Stomach smooth muscle (tissue), 2 donors: ENCODE measurements at regions not wholly inside any gene's neighbourhood (a gene's known extent, or its start where the extent isn't known, plus 50 kb on each side); places are given as distances from the start of the nearest gene placed in this dataset.
A peak's percentile ranks its signal among the peaks of the same experiment; 100 is the strongest.

ENCODE experiments used
- H3K27ac ChIP-seq: one replicate; pipeline ENCODE4 v1.7.0; 2013; ENCODE audit warnings: mild to moderate bottlenecking, low read length, inconsistent platforms
- H3K27me3 ChIP-seq, 2 donors: one replicate each; pipeline ENCODE4 v1.7.0; 2013; ENCODE audit warnings: low read length in 2 of 2; ENCODE audit not compliant: insufficient read depth in 2 of 2, control insufficient read depth in 1 of 2
- H3K36me3 ChIP-seq, 2 donors: one replicate each; pipeline ENCODE4 v1.7.0; 2013; ENCODE audit warnings: low read length in 2 of 2; ENCODE audit not compliant: control insufficient read depth in 2 of 2, insufficient read depth in 2 of 2
- H3K4me1 ChIP-seq: one replicate; pipeline ENCODE4 v1.7.0; 2013; ENCODE audit warnings: low read length; ENCODE audit not compliant: control insufficient read depth, insufficient read depth
- H3K4me3 ChIP-seq, 2 donors: one replicate each; pipeline ENCODE4 v1.7.0; 2013; ENCODE audit warnings: low read length in 2 of 2
- H3K9ac ChIP-seq, 2 donors: one replicate each; pipeline ENCODE4 v1.7.0; 2013; ENCODE audit warnings: low read length in 2 of 2, mild to moderate bottlenecking in 1 of 2
- H3K9me3 ChIP-seq, 2 donors: one replicate each; pipeline ENCODE4 v1.7.0; 2013; ENCODE audit warnings: low read length in 2 of 2; ENCODE audit not compliant: control insufficient read depth in 2 of 2
- donor health status: healthy.
- donor health status: Pancreatic carcinoma.

GRCh38 chr1:67618285-67619018, 66.5 kb upstream of the GADD45A start:
- Histone ChIP-seq H3K36me3 (no peaks in the 10 kb centered on the region), H3K9ac (no peak overlapping the region), H3K9me3 (no peaks in the 10 kb centered on the region), H3K27ac (peak overlapping the region; percentile 58), H3K4me1 (peaks cover 6% of the 10 kb centered on the region), H3K4me3 (peak overlapping the region in 1 of 2 donors; percentile 52), H3K27me3 (no peaks in the 10 kb centered on the region)

- peak overlapping the region; percentile 58 for H3K27ac ChIP-seq
- H3K9ac ChIP-seq, result no peak overlapping the region
- H3K9me3 ChIP-seq, result no peaks in the 10 kb centered on the region
- H3K36me3 ChIP-seq, result no peaks in the 10 kb centered on the region
- H3K4me3 ChIP-seq, result no peak overlapping the region
- H3K4me1 ChIP-seq, result peaks cover 6% of the 10 kb centered on the region
- H3K27me3 ChIP-seq, result no peaks in the 10 kb centered on the region
Measured at GRCh38 chr1:67619080-67619479, 65.9 kb upstream of the GADD45A start.

GRCh38 chr1:67623906-67624305, 61.1 kb upstream of the GADD45A start:
- H3K4me1 ChIP-seq, result no peaks in the 10 kb centered on the region

GRCh38 chr1:67624680-67625079, 60.3 kb upstream of the GADD45A start:
- Histone ChIP-seq H3K9ac (no peak overlapping the region), H3K9me3 (no peaks in the 10 kb centered on the region), H3K36me3 (no peaks in the 10 kb centered on the region), H3K27ac (no peak overlapping the region), H3K27me3 (no peaks in the 10 kb centered on the region), H3K4me3 (no peak overlapping the region), H3K4me1 (no peaks in the 10 kb centered on the region)

More at GRCh38 chr1:67623906-67624305, 61.1 kb upstream of the GADD45A start:
- Histone ChIP-seq H3K9ac (no peak overlapping the region), H3K36me3 (no peaks in the 10 kb centered on the region), H3K27ac (no peak overlapping the region), H3K27me3 (no peaks in the 10 kb centered on the region), H3K4me3 (no peak overlapping the region), H3K9me3 (no peaks in the 10 kb centered on the region)

- H3K4me1 ChIP-seq, result no peaks in the 10 kb centered on the region
- no peaks in the 10 kb centered on the region for H3K27me3 ChIP-seq
- H3K4me3 ChIP-seq, result no peak overlapping the region
- H3K9ac ChIP-seq, result no peak overlapping the region
- H3K27ac ChIP-seq, result no peak overlapping the region
- H3K9me3 ChIP-seq, result no peaks in the 10 kb centered on the region
- no peaks in the 10 kb centered on the region for H3K36me3 ChIP-seq
Measured at GRCh38 chr1:67626090-67626860, 58.7 kb upstream of the GADD45A start.

GRCh38 chr1:67626861-67627235, 58.2 kb upstream of the GADD45A start:
- Histone ChIP-seq H3K4me1 (no peaks in the 10 kb centered on the region), H3K36me3 (no peaks in the 10 kb centered on the region), H3K9me3 (no peaks in the 10 kb centered on the region), H3K27ac (no peak overlapping the region), H3K4me3 (no peak overlapping the region), H3K9ac (no peak overlapping the region), H3K27me3 (no peaks in the 10 kb centered on the region)

- H3K27me3 ChIP-seq, result no peaks in the 10 kb centered on the region
- H3K4me1 ChIP-seq, result no peaks in the 10 kb centered on the region
- no peak overlapping the region for H3K4me3 ChIP-seq
- H3K27ac ChIP-seq, result no peak overlapping the region
- no peak overlapping the region for H3K9ac ChIP-seq
- H3K9me3 ChIP-seq, result no peaks in the 10 kb centered on the region
- H3K36me3 ChIP-seq, result no peaks in the 10 kb centered on the region
Measured at GRCh38 chr1:67627336-67627735, 57.7 kb upstream of the GADD45A start.

GRCh38 chr1:67627906-67628305, 57.1 kb upstream of the GADD45A start:
- no peak overlapping the region for H3K27ac ChIP-seq
- H3K9ac ChIP-seq, result no peak overlapping the region
- no peaks in the 10 kb centered on the region for H3K4me1 ChIP-seq
- no peaks in the 10 kb centered on the region for H3K36me3 ChIP-seq
- H3K4me3 ChIP-seq, result no peak overlapping the region
- no peaks in the 10 kb centered on the region for H3K27me3 ChIP-seq
- no peaks in the 10 kb centered on the region for H3K9me3 ChIP-seq

GRCh38 chr1:67629370-67630075, 55.5 kb upstream of the GADD45A start:
- H3K9me3 ChIP-seq, result no peaks in the 10 kb centered on the region
- H3K27ac ChIP-seq, result no peak overlapping the region
- no peaks in the 10 kb centered on the region for H3K36me3 ChIP-seq
- no peak overlapping the region for H3K9ac ChIP-seq
- no peak overlapping the region for H3K4me3 ChIP-seq
- H3K4me1 ChIP-seq, result no peaks in the 10 kb centered on the region
- H3K27me3 ChIP-seq, result no peaks in the 10 kb centered on the region

- no peak overlapping the region for H3K4me3 ChIP-seq
- no peaks in the 10 kb centered on the region for H3K27me3 ChIP-seq
- H3K4me1 ChIP-seq, result no peaks in the 10 kb centered on the region
- no peak overlapping the region for H3K27ac ChIP-seq
- H3K9me3 ChIP-seq, result no peaks in the 10 kb centered on the region
- no peaks in the 10 kb centered on the region for H3K36me3 ChIP-seq
- no peak overlapping the region for H3K9ac ChIP-seq
Measured at GRCh38 chr1:67630438-67631045, 54.5 kb upstream of the GADD45A start.
